ENCODE measurements at regions not wholly inside any gene's neighbourhood (a gene's known extent, or its start where the extent isn't known, plus 50 kb on each side); places are given as distances from the start of the nearest gene placed in this dataset.

DNA sequence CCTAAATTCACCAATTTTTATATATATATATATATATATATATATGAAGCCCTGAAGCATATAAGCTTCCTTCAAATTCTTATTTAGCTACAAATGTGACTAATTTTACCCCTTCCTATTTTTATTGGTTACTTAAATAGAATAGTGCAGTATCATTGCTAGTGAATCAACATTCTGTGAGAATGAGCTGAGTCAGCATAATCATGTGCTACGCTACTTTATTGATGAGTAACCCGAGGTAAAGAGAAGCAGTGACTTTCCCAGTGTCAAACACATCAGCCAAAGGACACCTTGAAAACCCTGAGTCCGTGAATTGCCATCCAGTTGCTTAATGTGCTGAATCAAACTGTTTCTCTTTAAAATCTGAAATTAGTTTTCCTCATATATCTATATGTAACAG, 546.2 kb downstream of the DMRTA1 start:
- Histone ChIP-seq H3K4me3 (ENCODE audit: low read depth in 1 of 3, low read length in 3 of 3) (no peak overlapping the region), H3K9me3 (ENCODE audit: control insufficient read depth in 2 of 2, insufficient read depth in 1 of 2, low read depth in 1 of 2, low read length in 1 of 2) (peaks cover 3 to 8% of the 10 kb centered on the region in 2 donors), H3K27ac (ENCODE audit: low read depth in 1 of 3, low read length in 2 of 3) (no peak overlapping the region), H3K4me1 (ENCODE audit: control insufficient read depth in 3 of 3, insufficient read depth in 2 of 3, low read depth in 1 of 3, low read length in 2 of 3) (no peaks in the 10 kb centered on the region), H3K36me3 (ENCODE audit: control insufficient read depth in 3 of 3, insufficient read depth in 2 of 3, low read depth in 1 of 3, low read length in 3 of 3) (no peaks in the 10 kb centered on the region), H3K27me3 (ENCODE audit: control insufficient read depth in 3 of 3, insufficient read depth in 3 of 3, low read length in 3 of 3) (no peaks in the 10 kb centered on the region)
- FAIRE-seq: no peak
- WGBS, 3 donors: 55 to 65% (median 61%) methylated on average over 3 of the region's 3 CpGs
- no peak for DNase-seq

- FAIRE-seq: no peak
- Histone ChIP-seq H3K27me3 (ENCODE audit: control insufficient read depth in 3 of 3, insufficient read depth in 3 of 3, low read length in 3 of 3) (no peaks in the 10 kb centered on the region), H3K36me3 (ENCODE audit: control insufficient read depth in 3 of 3, insufficient read depth in 2 of 3, low read depth in 1 of 3, low read length in 3 of 3) (no peaks in the 10 kb centered on the region), H3K9me3 (ENCODE audit: control insufficient read depth in 2 of 2, insufficient read depth in 1 of 2, low read depth in 1 of 2, low read length in 1 of 2) (peaks cover 3 to 8% of the 10 kb centered on the region in 2 donors), H3K27ac (ENCODE audit: low read depth in 1 of 3, low read length in 2 of 3) (no peak overlapping the region), H3K4me3 (ENCODE audit: low read depth in 1 of 3, low read length in 3 of 3) (no peak overlapping the region), H3K4me1 (ENCODE audit: control insufficient read depth in 3 of 3, insufficient read depth in 2 of 3, low read depth in 1 of 3, low read length in 2 of 3) (no peaks in the 10 kb centered on the region)
- DNase-seq: no peak
- WGBS, 3 donors: 88 to 94% (median 93%) methylated on average over 4 of the region's 4 CpGs
Observed at GRCh38 chr9:22997923-22998322, 551.3 kb downstream of the DMRTA1 start.

DNA sequence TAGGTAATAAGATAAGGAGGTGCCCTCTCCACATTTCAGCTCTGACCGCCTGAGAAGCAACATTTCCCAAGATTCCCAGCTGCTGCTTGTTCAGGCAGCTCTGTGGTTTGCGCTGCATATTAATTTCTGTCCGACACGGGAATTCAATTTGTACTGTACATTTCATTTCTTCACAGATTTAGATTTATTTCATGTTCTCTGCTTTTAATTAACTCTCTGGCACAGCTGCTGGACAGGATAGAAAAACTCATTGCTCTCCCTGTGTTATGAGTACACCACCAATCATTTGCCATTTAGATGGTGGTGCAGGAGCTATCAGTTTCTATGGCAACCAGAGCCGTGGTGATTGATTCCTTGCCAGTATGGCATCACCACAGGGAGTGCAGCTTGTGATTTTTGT, 558.5 kb downstream of the DMRTA1 start:
- WGBS, 3 donors: 61 to 70% (median 65%) methylated on average over 5 of the region's 5 CpGs

GRCh38 chr9:23006127-23006526, 559.5 kb downstream of the DMRTA1 start:
- no peaks in the 10 kb centered on the region for H3K27me3 ChIP-seq (ENCODE audit: control insufficient read depth in 3 of 3, insufficient read depth in 3 of 3, low read length in 3 of 3)
- FAIRE-seq (no peak), DNase-seq (no peak)
- no peak overlapping the region for H3K27ac ChIP-seq (ENCODE audit: low read depth in 1 of 3, low read length in 2 of 3)
- 85 to 88% (median 87%) methylated on average over 1 of the region's 1 CpG for WGBS, 3 donors
- H3K4me1 ChIP-seq (ENCODE audit: control insufficient read depth in 3 of 3, insufficient read depth in 2 of 3, low read depth in 1 of 3, low read length in 2 of 3): no peaks in the 10 kb centered on the region
- no peak overlapping the region for H3K4me3 ChIP-seq (ENCODE audit: low read depth in 1 of 3, low read length in 3 of 3)
- no peaks in the 10 kb centered on the region for H3K36me3 ChIP-seq (ENCODE audit: control insufficient read depth in 3 of 3, insufficient read depth in 2 of 3, low read depth in 1 of 3, low read length in 3 of 3)
- H3K9me3 ChIP-seq (ENCODE audit: control insufficient read depth in 2 of 2, insufficient read depth in 1 of 2, low read depth in 1 of 2, low read length in 1 of 2): no peaks in the 10 kb centered on the region

More for the DNA sequence above, 558.5 kb downstream of the DMRTA1 start:
- Histone ChIP-seq H3K27ac (ENCODE audit: low read depth in 1 of 3, low read length in 2 of 3) (no peak overlapping the region), H3K27me3 (ENCODE audit: control insufficient read depth in 3 of 3, insufficient read depth in 3 of 3, low read length in 3 of 3) (no peaks in the 10 kb centered on the region), H3K4me1 (ENCODE audit: control insufficient read depth in 3 of 3, insufficient read depth in 2 of 3, low read depth in 1 of 3, low read length in 2 of 3) (no peaks in the 10 kb centered on the region), H3K36me3 (ENCODE audit: control insufficient read depth in 3 of 3, insufficient read depth in 2 of 3, low read depth in 1 of 3, low read length in 3 of 3) (no peaks in the 10 kb centered on the region), H3K9me3 (ENCODE audit: control insufficient read depth in 2 of 2, insufficient read depth in 1 of 2, low read depth in 1 of 2, low read length in 1 of 2) (no peaks in the 10 kb centered on the region), H3K4me3 (ENCODE audit: low read depth in 1 of 3, low read length in 3 of 3) (no peak overlapping the region)
- FAIRE-seq: no peak
- DNase-seq: no peak

DNA sequence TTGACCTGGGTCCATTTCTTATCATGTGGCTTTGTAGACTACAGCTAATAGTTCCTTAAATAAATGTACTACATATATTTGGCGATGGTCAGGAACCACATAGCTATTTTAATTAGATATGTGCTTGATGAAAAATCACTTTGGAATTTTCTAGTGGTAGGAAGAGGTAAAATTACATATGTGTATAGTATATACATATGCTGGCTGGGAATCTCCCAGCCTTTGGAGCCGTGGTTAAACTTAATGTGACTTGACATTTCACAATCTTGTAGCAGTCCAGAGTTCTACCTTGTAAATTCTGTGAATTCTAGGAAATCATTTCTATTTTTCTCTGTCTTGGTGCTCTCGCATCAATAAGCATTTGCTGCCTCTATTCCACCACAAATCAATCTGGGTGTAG, 565.0 kb downstream of the DMRTA1 start:
- no peak overlapping the region for H3K4me3 ChIP-seq (ENCODE audit: low read depth in 1 of 3, low read length in 3 of 3)
- no peaks in the 10 kb centered on the region for H3K4me1 ChIP-seq (ENCODE audit: control insufficient read depth in 3 of 3, insufficient read depth in 2 of 3, low read depth in 1 of 3, low read length in 2 of 3)
- WGBS, 3 donors: 68 to 81% (median 80%) methylated on average over 3 of the region's 3 CpGs
- FAIRE-seq (no peak), DNase-seq (no peak)
- no peaks in the 10 kb centered on the region for H3K9me3 ChIP-seq (ENCODE audit: control insufficient read depth in 2 of 2, insufficient read depth in 1 of 2, low read depth in 1 of 2, low read length in 1 of 2)
- H3K27me3 ChIP-seq (ENCODE audit: control insufficient read depth in 3 of 3, insufficient read depth in 3 of 3, low read length in 3 of 3): no peaks in the 10 kb centered on the region
- no peak overlapping the region for H3K27ac ChIP-seq (ENCODE audit: low read depth in 1 of 3, low read length in 2 of 3)
- H3K36me3 ChIP-seq (ENCODE audit: control insufficient read depth in 3 of 3, insufficient read depth in 2 of 3, low read depth in 1 of 3, low read length in 3 of 3): no peaks in the 10 kb centered on the region

DNA sequence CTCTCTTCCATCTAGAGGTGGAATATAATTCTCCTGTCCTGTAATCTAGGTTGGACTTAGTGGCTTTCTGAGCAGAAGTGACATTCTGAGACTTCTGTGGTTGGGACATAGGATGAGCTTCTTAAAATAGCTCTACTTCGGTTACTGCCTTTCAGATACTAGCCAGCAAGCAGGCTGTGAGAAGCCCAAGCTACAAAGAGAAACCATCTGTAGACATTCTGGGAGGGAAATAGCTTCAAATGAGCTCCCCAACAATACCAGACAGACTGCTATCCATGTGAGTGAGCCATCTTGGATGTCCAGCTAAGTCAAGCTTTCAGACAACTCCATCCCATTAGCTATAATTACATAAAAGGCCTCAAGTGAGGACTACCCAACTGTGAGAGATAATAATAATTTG, 568.9 kb downstream of the DMRTA1 start:
- 71 to 89% (median 89%) methylated on average over 1 of the region's 1 CpG for WGBS, 3 donors
- H3K27me3 ChIP-seq (ENCODE audit: control insufficient read depth in 3 of 3, insufficient read depth in 3 of 3, low read length in 3 of 3): no peaks in the 10 kb centered on the region
- no peaks in the 10 kb centered on the region for H3K36me3 ChIP-seq (ENCODE audit: control insufficient read depth in 3 of 3, insufficient read depth in 2 of 3, low read depth in 1 of 3, low read length in 3 of 3)
- DNase-seq (no peak), FAIRE-seq (no peak)
- H3K27ac ChIP-seq (ENCODE audit: low read depth in 1 of 3, low read length in 2 of 3): no peak overlapping the region
- H3K4me1 ChIP-seq (ENCODE audit: control insufficient read depth in 3 of 3, insufficient read depth in 2 of 3, low read depth in 1 of 3, low read length in 2 of 3): no peaks in the 10 kb centered on the region
- H3K4me3 ChIP-seq (ENCODE audit: low read depth in 1 of 3, low read length in 3 of 3): no peak overlapping the region
- no peaks in the 10 kb centered on the region for H3K9me3 ChIP-seq (ENCODE audit: control insufficient read depth in 2 of 2, insufficient read depth in 1 of 2, low read depth in 1 of 2, low read length in 1 of 2)

DNA sequence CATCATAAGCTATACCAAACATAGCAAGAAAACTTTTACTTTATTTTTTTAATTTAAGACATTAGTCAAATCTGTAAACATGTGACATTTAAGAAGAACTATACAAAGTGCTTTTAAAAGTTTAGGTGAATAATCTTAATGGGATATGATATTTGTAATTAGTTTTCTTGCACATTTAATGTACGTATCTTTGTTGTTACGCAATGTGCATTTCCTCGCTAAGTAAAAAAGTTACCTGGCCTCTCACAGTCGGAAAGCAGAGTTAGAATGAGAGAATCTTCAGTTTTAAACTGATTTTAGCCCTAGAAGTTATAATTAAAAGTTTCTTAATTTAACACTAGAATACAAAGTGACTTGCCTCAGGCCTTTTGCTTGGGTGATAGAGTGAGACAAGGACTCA, 589.8 kb downstream of the DMRTA1 start:
- no peaks in the 10 kb centered on the region for H3K4me1 ChIP-seq (ENCODE audit: control insufficient read depth in 3 of 3, insufficient read depth in 2 of 3, low read depth in 1 of 3, low read length in 2 of 3)
- no peak for DNase-seq
- FAIRE-seq: no peak
- H3K27ac ChIP-seq (ENCODE audit: low read depth in 1 of 3, low read length in 2 of 3): no peak overlapping the region
- no peaks in the 10 kb centered on the region for H3K27me3 ChIP-seq (ENCODE audit: control insufficient read depth in 3 of 3, insufficient read depth in 3 of 3, low read length in 3 of 3)
- 91 to 93% (median 92%) methylated on average over 4 of the region's 4 CpGs for WGBS, 3 donors
- H3K36me3 ChIP-seq (ENCODE audit: control insufficient read depth in 3 of 3, insufficient read depth in 2 of 3, low read depth in 1 of 3, low read length in 3 of 3): no peaks in the 10 kb centered on the region
- no peak overlapping the region for H3K4me3 ChIP-seq (ENCODE audit: low read depth in 1 of 3, low read length in 3 of 3)
- H3K9me3 ChIP-seq (ENCODE audit: control insufficient read depth in 2 of 2, insufficient read depth in 1 of 2, low read depth in 1 of 2, low read length in 1 of 2): no peaks in the 10 kb centered on the region

DNA sequence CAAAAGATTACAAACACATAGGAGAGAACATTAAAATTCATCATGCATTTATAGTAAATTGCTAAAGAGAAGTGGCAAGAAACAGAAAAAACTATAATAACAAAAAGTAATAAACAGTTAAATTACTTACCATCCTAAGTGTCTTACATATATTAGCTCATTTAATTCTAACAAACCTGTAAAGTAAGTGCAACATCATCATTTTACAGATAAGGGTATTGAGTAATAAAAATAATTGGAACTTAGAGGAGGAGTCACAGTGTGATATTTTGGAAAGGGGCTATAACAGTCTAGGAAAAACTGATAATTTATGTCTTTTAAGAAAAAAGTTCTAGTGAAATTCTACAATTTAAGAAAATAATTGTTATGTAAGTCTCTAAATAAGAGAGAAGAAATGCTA, 592.8 kb downstream of the DMRTA1 start:
- FAIRE-seq (no peak), DNase-seq (no peak)
- H3K27ac ChIP-seq (ENCODE audit: low read depth in 1 of 3, low read length in 2 of 3): no peak overlapping the region
- no peaks in the 10 kb centered on the region for H3K4me1 ChIP-seq (ENCODE audit: control insufficient read depth in 3 of 3, insufficient read depth in 2 of 3, low read depth in 1 of 3, low read length in 2 of 3)
- no peak overlapping the region for H3K4me3 ChIP-seq (ENCODE audit: low read depth in 1 of 3, low read length in 3 of 3)
- no peaks in the 10 kb centered on the region for H3K27me3 ChIP-seq (ENCODE audit: control insufficient read depth in 3 of 3, insufficient read depth in 3 of 3, low read length in 3 of 3)
- H3K36me3 ChIP-seq (ENCODE audit: control insufficient read depth in 3 of 3, insufficient read depth in 2 of 3, low read depth in 1 of 3, low read length in 3 of 3): no peaks in the 10 kb centered on the region
- no peaks in the 10 kb centered on the region for H3K9me3 ChIP-seq (ENCODE audit: control insufficient read depth in 2 of 2, insufficient read depth in 1 of 2, low read depth in 1 of 2, low read length in 1 of 2)

DNA sequence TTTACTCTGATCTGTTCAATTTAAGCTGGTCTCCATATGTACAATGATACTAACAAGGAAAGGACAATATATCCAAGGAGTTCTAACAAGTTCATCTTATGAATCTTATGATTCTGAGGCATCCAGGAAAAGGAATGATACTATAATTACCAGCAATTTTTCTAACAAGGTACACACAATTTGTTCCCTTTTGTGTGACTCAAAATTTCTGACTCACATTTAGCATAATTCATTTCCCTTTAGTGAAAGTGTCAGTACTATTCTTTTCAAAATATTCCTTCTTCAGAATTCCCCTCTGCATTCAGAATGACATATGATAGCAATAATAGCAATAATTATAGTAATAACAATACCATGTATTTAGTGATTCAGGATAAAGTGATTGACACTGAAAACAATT, 594.8 kb downstream of the DMRTA1 start:
- no peaks in the 10 kb centered on the region for H3K9me3 ChIP-seq (ENCODE audit: control insufficient read depth in 2 of 2, insufficient read depth in 1 of 2, low read depth in 1 of 2, low read length in 1 of 2)
- no peak overlapping the region for H3K4me3 ChIP-seq (ENCODE audit: low read depth in 1 of 3, low read length in 3 of 3)
- no peaks in the 10 kb centered on the region for H3K36me3 ChIP-seq (ENCODE audit: control insufficient read depth in 3 of 3, insufficient read depth in 2 of 3, low read depth in 1 of 3, low read length in 3 of 3)
- DNase-seq (no peak), FAIRE-seq (no peak)
- no peaks in the 10 kb centered on the region for H3K4me1 ChIP-seq (ENCODE audit: control insufficient read depth in 3 of 3, insufficient read depth in 2 of 3, low read depth in 1 of 3, low read length in 2 of 3)
- H3K27me3 ChIP-seq (ENCODE audit: control insufficient read depth in 3 of 3, insufficient read depth in 3 of 3, low read length in 3 of 3): no peaks in the 10 kb centered on the region
- H3K27ac ChIP-seq (ENCODE audit: low read depth in 1 of 3, low read length in 2 of 3): no peak overlapping the region
